Fibroblast of skin of back (primary cell): ENCODE measurements at regions not wholly inside any gene's neighbourhood (a gene's known extent, or its start where the extent isn't known, plus 50 kb on each side); places are given as distances from the start of the nearest gene placed in this dataset.
"Not testable (repeated sequence)": the region's sequence is repeated elsewhere in the genome, so short reads cannot be mapped to it uniquely, and the experiment has no call there.

ENCODE experiments used
- DNase-seq: peaks from one replicate; pipeline ENCODE4 v3.0.0-alpha.2; 2013

- no peak for DNase-seq
Observed at GRCh38 chr4:147173322-147173721, 227.7 kb upstream of the TTC29 start.

- DNase-seq: no peak
Observed at GRCh38 chr4:147173797-147174432, 228.3 kb upstream of the TTC29 start.

GRCh38 chr4:147174591-147174990, 228.9 kb upstream of the TTC29 start:
- DNase-seq: no peak

- no peak for DNase-seq
Observed at GRCh38 chr4:147175460-147176025, 229.9 kb upstream of the TTC29 start.

- no peak for DNase-seq
Observed at GRCh38 chr4:147182041-147182440, 236.4 kb upstream of the TTC29 start.

GRCh38 chr4:147192679-147193078, 247.0 kb upstream of the TTC29 start:
- DNase-seq: peak; percentile 28

GRCh38 chr4:147194114-147194513, 248.4 kb upstream of the TTC29 start:
- DNase-seq: peak; percentile 56

- DNase-seq: peak; percentile 21
Observed at GRCh38 chr4:147194604-147195003, 248.9 kb upstream of the TTC29 start.

GRCh38 chr4:147195386-147195785, 249.7 kb upstream of the TTC29 start:
- DNase-seq: peak; percentile 95

GRCh38 chr4:147198411-147199051, 252.9 kb upstream of the TTC29 start:
- peak; percentile 77 for DNase-seq

- no peak for DNase-seq
Observed at GRCh38 chr4:147201016-147201415, 255.4 kb upstream of the TTC29 start.

- no peak for DNase-seq
Observed at GRCh38 chr4:147206807-147207206, 261.1 kb upstream of the TTC29 start.

GRCh38 chr4:147207911-147208310, 262.2 kb upstream of the TTC29 start:
- no peak for DNase-seq

GRCh38 chr4:147217655-147218054, 263.2 kb upstream of the EDNRA start:
- DNase-seq: no peak

- DNase-seq: no peak
Observed at GRCh38 chr4:147219145-147219544, 261.8 kb upstream of the EDNRA start.

GRCh38 chr4:147220833-147221232, 260.1 kb upstream of the EDNRA start:
- DNase-seq: no peak

GRCh38 chr4:147222906-147223305, 258.0 kb upstream of the EDNRA start:
- no peak for DNase-seq

GRCh38 chr4:147223576-147223975, 257.3 kb upstream of the EDNRA start:
- no peak for DNase-seq

GRCh38 chr4:147236806-147237205, 244.1 kb upstream of the EDNRA start:
- no peak for DNase-seq

- DNase-seq: no peak
Observed at GRCh38 chr4:147244786-147245185, 236.1 kb upstream of the EDNRA start.

- DNase-seq: no peak
Observed at GRCh38 chr4:147246096-147246495, 234.8 kb upstream of the EDNRA start.

- DNase-seq: not testable (repeated sequence)
Observed at GRCh38 chr4:147246528-147246927, 234.4 kb upstream of the EDNRA start.

GRCh38 chr4:147247579-147247978, 233.3 kb upstream of the EDNRA start:
- DNase-seq: peak; percentile 16

- DNase-seq: no peak
Observed at GRCh38 chr4:147250062-147250461, 230.8 kb upstream of the EDNRA start.
